ENCODE measurements at regions not wholly inside any gene's neighbourhood (a gene's known extent, or its start where the extent isn't known, plus 50 kb on each side); places are given as distances from the start of the nearest gene placed in this dataset.

DNA sequence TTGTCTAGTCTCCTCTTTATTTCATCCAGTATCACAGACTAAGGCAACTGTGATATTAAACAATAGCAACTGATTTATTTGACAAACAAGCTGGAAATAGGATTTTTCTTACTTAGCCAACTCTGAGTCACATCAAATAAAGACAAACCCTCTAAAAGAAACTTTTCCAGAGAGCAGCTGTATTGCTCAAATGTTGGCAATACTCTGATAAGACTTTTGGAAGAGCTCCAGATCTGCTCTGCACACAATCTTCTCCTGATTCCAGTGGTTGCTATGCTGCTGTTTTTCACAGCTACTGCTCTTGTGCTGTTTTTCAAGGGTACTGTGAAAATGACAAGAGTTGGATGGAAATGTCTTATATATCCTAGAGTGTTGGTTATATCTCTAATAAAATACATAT, 1479.2 kb downstream of the SLITRK5 start:
- TF ChIP-seq, protein P1, sequence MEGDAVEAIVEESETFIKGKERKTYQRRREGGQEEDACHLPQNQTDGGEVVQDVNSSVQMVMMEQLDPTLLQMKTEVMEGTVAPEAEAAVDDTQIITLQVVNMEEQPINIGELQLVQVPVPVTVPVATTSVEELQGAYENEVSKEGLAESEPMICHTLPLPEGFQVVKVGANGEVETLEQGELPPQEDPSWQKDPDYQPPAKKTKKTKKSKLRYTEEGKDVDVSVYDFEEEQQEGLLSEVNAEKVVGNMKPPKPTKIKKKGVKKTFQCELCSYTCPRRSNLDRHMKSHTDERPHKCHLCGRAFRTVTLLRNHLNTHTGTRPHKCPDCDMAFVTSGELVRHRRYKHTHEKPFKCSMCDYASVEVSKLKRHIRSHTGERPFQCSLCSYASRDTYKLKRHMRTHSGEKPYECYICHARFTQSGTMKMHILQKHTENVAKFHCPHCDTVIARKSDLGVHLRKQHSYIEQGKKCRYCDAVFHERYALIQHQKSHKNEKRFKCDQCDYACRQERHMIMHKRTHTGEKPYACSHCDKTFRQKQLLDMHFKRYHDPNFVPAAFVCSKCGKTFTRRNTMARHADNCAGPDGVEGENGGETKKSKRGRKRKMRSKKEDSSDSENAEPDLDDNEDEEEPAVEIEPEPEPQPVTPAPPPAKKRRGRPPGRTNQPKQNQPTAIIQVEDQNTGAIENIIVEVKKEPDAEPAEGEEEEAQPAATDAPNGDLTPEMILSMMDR (IDR thresholded peaks at IDR 0.05): no peak
- no peak for TF ChIP-seq EP300 (IDR thresholded peaks at IDR 0.05; ENCODE audit: low read depth)
- TF ChIP-seq POLR2A (IDR thresholded peaks at IDR 0.05): no peak
